ENCODE measurements at regions not wholly inside any gene's neighbourhood (a gene's known extent, or its start where the extent isn't known, plus 50 kb on each side); places are given as distances from the start of the nearest gene placed in this dataset.

DNA sequence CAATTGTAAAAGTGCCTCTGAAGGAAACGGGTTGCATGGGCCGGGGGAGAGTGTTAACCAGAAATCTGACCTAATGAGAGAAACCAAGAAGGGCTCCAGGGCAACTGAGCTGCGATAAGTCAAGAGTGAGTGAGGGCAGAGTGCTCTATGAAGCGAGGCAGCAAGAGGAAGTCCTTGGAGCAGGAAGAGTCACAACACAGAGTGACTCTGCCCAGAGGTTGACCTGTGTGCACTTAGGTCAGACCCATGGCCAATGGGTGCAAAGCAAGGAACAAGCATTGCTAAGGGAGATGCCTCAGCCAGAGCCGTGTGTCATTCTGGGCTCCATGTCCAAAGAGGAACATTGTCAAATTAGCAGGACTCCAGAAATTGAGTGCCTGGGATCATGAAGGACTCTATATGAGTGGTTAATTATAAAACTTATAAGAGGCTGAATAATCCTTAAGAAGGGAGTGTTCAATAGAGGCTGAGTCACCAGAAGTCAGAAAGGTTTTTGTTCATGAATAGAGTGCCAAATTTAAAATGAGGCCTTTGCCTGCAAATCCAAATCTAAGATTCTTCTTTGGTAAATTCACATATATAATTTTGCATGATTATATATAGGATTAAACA is 438.5 kb downstream of the MED10 start:
- Histone ChIP-seq H3K27ac (ENCODE audit: low read depth, low read length) (no peak overlapping the region), H3K4me3 (ENCODE audit: low read length in 2 of 2) (no peak overlapping the region), H3K9me3 (ENCODE audit: control insufficient read depth in 1 of 2, low read length in 2 of 2) (no peaks in the 10 kb centered on the region), H3K36me3 (ENCODE audit: insufficient read depth, low read length) (no peaks in the 10 kb centered on the region), H3K27me3 (ENCODE audit: insufficient read depth, low read length) (no peaks in the 10 kb centered on the region), H3K4me1 (ENCODE audit: insufficient read depth, low read length) (no peaks in the 10 kb centered on the region)
- Mint-ChIP-seq H3K27ac (no peak overlapping the region), H3K9me3 (peaks cover 0 to 3% (median 0%) of the 10 kb centered on the region in 8 donors), H3K4me1 (no peaks in the 10 kb centered on the region), H3K36me3 (no peaks in the 10 kb centered on the region), H3K4me3 (no peak overlapping the region), H3K27me3 (peaks cover 2 to 3% of the 10 kb centered on the region in 2 donors)
- no peak for DNase-seq
- POLR2A ChIA-PET (ENCODE audit: partially characterized antibody) = no interaction called here
- CTCF ChIA-PET (ENCODE audit: partially characterized antibody) = no interaction called here
- intact Hi-C loops (cut with micrococcal nuclease) = no loop called here

- H3K27me3 ChIP-seq (ENCODE audit: insufficient read depth, low read length) = no peaks in the 10 kb centered on the region
- ChIA-PET CTCF (ENCODE audit: partially characterized antibody) (no interaction called here), POLR2A (ENCODE audit: partially characterized antibody) (no interaction called here)
- Mint-ChIP-seq H3K4me1 (no peaks in the 10 kb centered on the region), H3K27me3 (peaks cover 2 to 3% of the 10 kb centered on the region in 2 donors), H3K4me3 (no peak overlapping the region), H3K27ac (no peak overlapping the region), H3K36me3 (no peaks in the 10 kb centered on the region), H3K9me3 (peaks cover 0 to 1% (median 0%) of the 10 kb centered on the region in 8 donors)
- intact Hi-C loops (cut with micrococcal nuclease) = no loop called here
- DNase-seq = no peak
- H3K36me3 ChIP-seq (ENCODE audit: insufficient read depth, low read length) = no peaks in the 10 kb centered on the region
- no peaks in the 10 kb centered on the region for H3K9me3 ChIP-seq (ENCODE audit: control insufficient read depth in 1 of 2, low read length in 2 of 2)
- H3K4me1 ChIP-seq (ENCODE audit: insufficient read depth, low read length) = no peaks in the 10 kb centered on the region
- no peak overlapping the region for H3K27ac ChIP-seq (ENCODE audit: low read depth, low read length)
- H3K4me3 ChIP-seq (ENCODE audit: low read length in 2 of 2) = no peak overlapping the region
Measured at GRCh38 chr5:5933651-5934050, 444.7 kb downstream of the MED10 start.

DNA sequence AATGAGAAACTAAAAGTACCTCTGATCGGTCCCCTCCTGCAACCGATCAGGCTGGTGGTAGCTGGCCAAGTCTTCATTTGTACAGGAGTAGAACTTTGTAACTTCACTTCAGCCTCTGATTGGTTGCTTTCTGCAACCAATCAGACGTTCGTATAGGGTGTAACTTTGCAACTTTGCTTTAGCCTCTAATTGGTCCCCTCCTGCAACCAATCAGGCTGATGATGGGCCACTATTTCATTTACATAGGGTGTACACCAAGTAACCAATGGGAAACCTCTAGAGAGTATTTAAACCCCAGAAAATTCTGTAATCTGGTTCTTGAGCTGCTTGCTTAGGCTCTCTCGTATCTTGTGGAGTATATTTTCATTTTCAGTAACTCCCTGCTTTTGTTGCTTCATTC is 445.5 kb downstream of the MED10 start:
- POLR2A ChIA-PET (ENCODE audit: partially characterized antibody) = no interaction called here
- Mint-ChIP-seq H3K4me3 (no peak overlapping the region), H3K4me1 (no peaks in the 10 kb centered on the region), H3K27ac (no peak overlapping the region), H3K9me3 (peaks cover 0 to 1% (median 0%) of the 10 kb centered on the region in 8 donors), H3K27me3 (peaks cover 2 to 3% of the 10 kb centered on the region in 2 donors), H3K36me3 (no peaks in the 10 kb centered on the region)
- Histone ChIP-seq H3K27ac (ENCODE audit: low read depth, low read length) (no peak overlapping the region), H3K27me3 (ENCODE audit: insufficient read depth, low read length) (no peaks in the 10 kb centered on the region), H3K4me3 (ENCODE audit: low read length in 2 of 2) (no peak overlapping the region), H3K36me3 (ENCODE audit: insufficient read depth, low read length) (no peaks in the 10 kb centered on the region), H3K9me3 (ENCODE audit: control insufficient read depth in 1 of 2, low read length in 2 of 2) (no peaks in the 10 kb centered on the region), H3K4me1 (ENCODE audit: insufficient read depth, low read length) (no peaks in the 10 kb centered on the region)
- intact Hi-C loops (cut with micrococcal nuclease) = no loop called here
- CTCF ChIA-PET (ENCODE audit: partially characterized antibody) = no interaction called here
- DNase-seq = no peak

DNA sequence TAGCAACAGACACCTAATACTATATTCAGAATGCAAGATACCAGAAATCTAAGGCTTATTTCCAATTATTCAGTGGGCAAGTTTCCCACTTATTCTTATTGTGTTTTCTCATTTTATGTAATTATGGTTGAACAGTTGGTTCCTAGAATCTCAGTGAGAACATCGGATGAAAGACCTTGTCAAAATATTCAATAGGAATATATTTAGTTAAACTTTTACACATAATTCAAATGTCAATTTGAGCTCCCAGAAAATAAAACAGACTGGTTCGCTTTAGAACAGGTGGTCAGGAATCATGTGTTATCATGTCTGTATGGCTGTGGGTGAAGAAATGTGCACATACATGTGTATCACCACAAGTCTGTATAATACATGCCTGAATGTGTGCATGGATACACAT is 447.8 kb downstream of the MED10 start:
- Mint-ChIP-seq H3K27ac (no peak overlapping the region), H3K27me3 (peaks cover 1 to 3% of the 10 kb centered on the region in 2 donors), H3K9me3 (peaks cover 0 to 1% (median 0%) of the 10 kb centered on the region in 8 donors), H3K36me3 (no peaks in the 10 kb centered on the region), H3K4me1 (no peaks in the 10 kb centered on the region), H3K4me3 (no peak overlapping the region)
- no peak overlapping the region for H3K4me3 ChIP-seq (ENCODE audit: low read length in 2 of 2)
- POLR2A ChIA-PET (ENCODE audit: partially characterized antibody) = no interaction called here
- intact Hi-C loops (cut with micrococcal nuclease) = no loop called here
- no peak for DNase-seq
- H3K27me3 ChIP-seq (ENCODE audit: insufficient read depth, low read length) = no peaks in the 10 kb centered on the region
- CTCF ChIA-PET (ENCODE audit: partially characterized antibody) = no interaction called here
- H3K9me3 ChIP-seq (ENCODE audit: control insufficient read depth in 1 of 2, low read length in 2 of 2) = no peaks in the 10 kb centered on the region
- no peak overlapping the region for H3K27ac ChIP-seq (ENCODE audit: low read depth, low read length)
- no peaks in the 10 kb centered on the region for H3K36me3 ChIP-seq (ENCODE audit: insufficient read depth, low read length)
- no peaks in the 10 kb centered on the region for H3K4me1 ChIP-seq (ENCODE audit: insufficient read depth, low read length)

GRCh38 chr5:5929291-5930020 is 448.9 kb downstream of the MED10 start:
- no peak overlapping the region for H3K4me3 ChIP-seq (ENCODE audit: low read length in 2 of 2)
- Mint-ChIP-seq H3K27ac (no peak overlapping the region), H3K9me3 (peaks cover 0 to 1% (median 0%) of the 10 kb centered on the region in 8 donors), H3K4me3 (no peak overlapping the region), H3K36me3 (no peaks in the 10 kb centered on the region), H3K4me1 (no peaks in the 10 kb centered on the region), H3K27me3 (peaks cover 1 to 4% of the 10 kb centered on the region in 2 donors)
- DNase-seq = no peak
- POLR2A ChIA-PET (ENCODE audit: partially characterized antibody) = no interaction called here
- CTCF ChIA-PET (ENCODE audit: partially characterized antibody) = no interaction called here
- no peaks in the 10 kb centered on the region for H3K9me3 ChIP-seq (ENCODE audit: control insufficient read depth in 1 of 2, low read length in 2 of 2)
- H3K27me3 ChIP-seq (ENCODE audit: insufficient read depth, low read length) = no peaks in the 10 kb centered on the region
- intact Hi-C loops (cut with micrococcal nuclease) = no loop called here
- H3K27ac ChIP-seq (ENCODE audit: low read depth, low read length) = no peak overlapping the region
- H3K36me3 ChIP-seq (ENCODE audit: insufficient read depth, low read length) = no peaks in the 10 kb centered on the region
- H3K4me1 ChIP-seq (ENCODE audit: insufficient read depth, low read length) = no peaks in the 10 kb centered on the region

DNA sequence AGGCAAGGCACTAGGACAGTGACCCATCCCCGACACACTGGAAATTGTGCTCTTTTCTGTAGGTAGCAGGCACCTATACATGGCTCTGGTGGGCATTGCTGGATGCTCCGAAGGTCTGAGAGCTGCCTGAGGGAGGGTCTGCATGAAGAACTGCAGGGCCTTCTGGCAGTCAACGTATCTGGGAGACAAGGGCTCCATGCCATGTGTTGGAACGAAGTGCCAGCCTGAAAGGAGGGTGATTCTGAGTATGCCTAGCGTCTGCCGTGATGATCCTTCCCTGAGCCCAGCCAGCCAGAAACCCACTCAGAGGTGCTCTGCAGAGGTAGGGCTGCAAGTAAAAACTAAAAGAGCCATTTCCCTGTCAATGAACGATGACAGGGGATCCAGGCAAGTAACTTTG is 453.2 kb downstream of the MED10 start:
- H3K27me3 ChIP-seq (ENCODE audit: insufficient read depth, low read length) = no peaks in the 10 kb centered on the region
- ChIA-PET POLR2A (ENCODE audit: partially characterized antibody) (no interaction called here), CTCF (ENCODE audit: partially characterized antibody) (no interaction called here)
- H3K36me3 ChIP-seq (ENCODE audit: insufficient read depth, low read length) = no peaks in the 10 kb centered on the region
- H3K27me3 Mint-ChIP-seq = peaks cover 2 to 4% of the 10 kb centered on the region in 2 donors
- H3K4me3 Mint-ChIP-seq = no peak overlapping the region
- H3K4me3 ChIP-seq (ENCODE audit: low read length in 2 of 2) = no peak overlapping the region
- DNase-seq = no peak
- H3K9me3 Mint-ChIP-seq = no peaks in the 10 kb centered on the region
- H3K27ac Mint-ChIP-seq = no peak overlapping the region
- H3K36me3 Mint-ChIP-seq = no peaks in the 10 kb centered on the region
- no peaks in the 10 kb centered on the region for H3K4me1 ChIP-seq (ENCODE audit: insufficient read depth, low read length)
- no peaks in the 10 kb centered on the region for H3K4me1 Mint-ChIP-seq
- H3K9me3 ChIP-seq (ENCODE audit: control insufficient read depth in 1 of 2, low read length in 2 of 2) = no peaks in the 10 kb centered on the region
- intact Hi-C loops (cut with micrococcal nuclease) = no loop called here
- H3K27ac ChIP-seq (ENCODE audit: low read depth, low read length) = no peak overlapping the region

- POLR2A ChIA-PET (ENCODE audit: partially characterized antibody) = no interaction called here
- intact Hi-C loops (cut with micrococcal nuclease) = no loop called here
- no peaks in the 10 kb centered on the region for H3K4me1 Mint-ChIP-seq
Measured at GRCh38 chr5:5919411-5919810, 458.9 kb downstream of the MED10 start.

More at GRCh38 chr5:5919411-5919810, 458.9 kb downstream of the MED10 start:
- no peaks in the 10 kb centered on the region for H3K9me3 ChIP-seq (ENCODE audit: control insufficient read depth in 1 of 2, low read length in 2 of 2)
- Mint-ChIP-seq H3K27me3 (peaks cover 0 to 2% of the 10 kb centered on the region in 2 donors), H3K4me3 (no peak overlapping the region), H3K9me3 (peaks cover 0 to 2% (median 0%) of the 10 kb centered on the region in 8 donors), H3K36me3 (no peaks in the 10 kb centered on the region), H3K27ac (no peak overlapping the region)
- no peak overlapping the region for H3K27ac ChIP-seq (ENCODE audit: low read depth, low read length)
- CTCF ChIA-PET (ENCODE audit: partially characterized antibody) = no interaction called here
- no peaks in the 10 kb centered on the region for H3K4me1 ChIP-seq (ENCODE audit: insufficient read depth, low read length)
- no peak overlapping the region for H3K4me3 ChIP-seq (ENCODE audit: low read length in 2 of 2)
- DNase-seq = no peak
- H3K27me3 ChIP-seq (ENCODE audit: insufficient read depth, low read length) = no peaks in the 10 kb centered on the region
- no peaks in the 10 kb centered on the region for H3K36me3 ChIP-seq (ENCODE audit: insufficient read depth, low read length)

Measured in CD4-positive, alpha-beta memory T cell (primary cell).